ENCODE measurements at regions not wholly inside any gene's neighbourhood (a gene's known extent, or its start where the extent isn't known, plus 50 kb on each side); places are given as distances from the start of the nearest gene placed in this dataset.

GRCh38 chr5:30811298-30811697, 382.2 kb upstream of the CDH6 start:
- no peak for DNase-seq (ENCODE audit: extremely low read depth, insufficient read length)
- H3K27me3 ChIP-seq (replicated peaks; ENCODE audit: control insufficient read depth, insufficient read depth, low read length): no peaks in the 10 kb centered on the region
- TF ChIP-seq, protein P1, sequence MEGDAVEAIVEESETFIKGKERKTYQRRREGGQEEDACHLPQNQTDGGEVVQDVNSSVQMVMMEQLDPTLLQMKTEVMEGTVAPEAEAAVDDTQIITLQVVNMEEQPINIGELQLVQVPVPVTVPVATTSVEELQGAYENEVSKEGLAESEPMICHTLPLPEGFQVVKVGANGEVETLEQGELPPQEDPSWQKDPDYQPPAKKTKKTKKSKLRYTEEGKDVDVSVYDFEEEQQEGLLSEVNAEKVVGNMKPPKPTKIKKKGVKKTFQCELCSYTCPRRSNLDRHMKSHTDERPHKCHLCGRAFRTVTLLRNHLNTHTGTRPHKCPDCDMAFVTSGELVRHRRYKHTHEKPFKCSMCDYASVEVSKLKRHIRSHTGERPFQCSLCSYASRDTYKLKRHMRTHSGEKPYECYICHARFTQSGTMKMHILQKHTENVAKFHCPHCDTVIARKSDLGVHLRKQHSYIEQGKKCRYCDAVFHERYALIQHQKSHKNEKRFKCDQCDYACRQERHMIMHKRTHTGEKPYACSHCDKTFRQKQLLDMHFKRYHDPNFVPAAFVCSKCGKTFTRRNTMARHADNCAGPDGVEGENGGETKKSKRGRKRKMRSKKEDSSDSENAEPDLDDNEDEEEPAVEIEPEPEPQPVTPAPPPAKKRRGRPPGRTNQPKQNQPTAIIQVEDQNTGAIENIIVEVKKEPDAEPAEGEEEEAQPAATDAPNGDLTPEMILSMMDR (IDR thresholded peaks at IDR 0.05; ENCODE audit: insufficient read depth, low read length, poor library complexity, severe bottlenecking): no peak
- H3K4me3 ChIP-seq (replicated peaks; ENCODE audit: low read depth, low read length): no peak overlapping the region
- no peaks in the 10 kb centered on the region for H3K36me3 ChIP-seq (ENCODE audit: control insufficient read depth, insufficient read depth, low read length)

DNA sequence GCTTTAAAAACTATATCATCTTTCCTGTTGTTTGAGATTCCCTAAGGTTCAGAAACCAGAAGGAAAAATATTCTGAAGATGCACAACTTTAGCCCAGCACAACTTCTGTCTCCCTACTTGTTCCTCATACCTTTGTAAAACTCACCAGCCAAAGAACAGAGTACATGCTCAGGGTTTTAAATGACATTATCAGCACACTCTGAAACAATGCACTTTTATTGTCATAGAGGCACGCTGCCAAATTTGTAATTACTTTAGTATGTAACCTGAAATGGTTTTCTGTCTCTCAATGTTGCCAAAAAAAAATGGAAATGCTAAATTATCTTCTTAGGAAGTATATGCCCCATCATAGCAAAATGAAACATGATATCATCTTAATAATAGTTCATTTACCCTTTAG, 383.6 kb upstream of the CDH6 start:
- Histone ChIP-seq H3K4me3 (replicated peaks; ENCODE audit: low read depth, low read length) (no peak overlapping the region), H3K36me3 (ENCODE audit: control insufficient read depth, insufficient read depth, low read length) (no peaks in the 10 kb centered on the region), H3K27me3 (replicated peaks; ENCODE audit: control insufficient read depth, insufficient read depth, low read length) (no peaks in the 10 kb centered on the region)
- TF ChIP-seq, protein P1 (IDR thresholded peaks at IDR 0.05; ENCODE audit: insufficient read depth, low read length, poor library complexity, severe bottlenecking): no peak
- DNase-seq (ENCODE audit: extremely low read depth, insufficient read length): no peak

DNA sequence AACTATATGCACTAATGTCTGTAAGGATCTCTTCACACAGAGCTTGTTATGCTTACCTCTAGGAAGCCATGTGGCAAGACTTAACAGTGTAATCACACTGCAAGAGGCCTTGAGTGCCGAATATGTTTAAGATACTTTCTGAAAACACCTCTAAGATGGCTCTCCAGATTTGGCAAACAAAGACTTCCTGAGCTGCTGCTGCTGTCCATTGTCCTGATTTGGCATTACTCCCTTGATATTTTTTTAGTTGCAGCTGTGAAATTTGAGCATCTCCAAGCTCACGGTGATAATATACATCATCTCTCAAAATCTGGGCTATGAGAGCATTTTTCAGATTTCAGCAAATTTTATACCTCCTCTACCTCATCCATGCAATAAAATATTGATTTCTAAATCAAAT, 384.5 kb upstream of the CDH6 start:
- no peak for DNase-seq (ENCODE audit: extremely low read depth, insufficient read length)
- Histone ChIP-seq H3K36me3 (ENCODE audit: control insufficient read depth, insufficient read depth, low read length) (no peaks in the 10 kb centered on the region), H3K27me3 (replicated peaks; ENCODE audit: control insufficient read depth, insufficient read depth, low read length) (no peaks in the 10 kb centered on the region), H3K4me3 (replicated peaks; ENCODE audit: low read depth, low read length) (no peak overlapping the region)
- TF ChIP-seq, protein P1 (IDR thresholded peaks at IDR 0.05; ENCODE audit: insufficient read depth, low read length, poor library complexity, severe bottlenecking): no peak

DNA sequence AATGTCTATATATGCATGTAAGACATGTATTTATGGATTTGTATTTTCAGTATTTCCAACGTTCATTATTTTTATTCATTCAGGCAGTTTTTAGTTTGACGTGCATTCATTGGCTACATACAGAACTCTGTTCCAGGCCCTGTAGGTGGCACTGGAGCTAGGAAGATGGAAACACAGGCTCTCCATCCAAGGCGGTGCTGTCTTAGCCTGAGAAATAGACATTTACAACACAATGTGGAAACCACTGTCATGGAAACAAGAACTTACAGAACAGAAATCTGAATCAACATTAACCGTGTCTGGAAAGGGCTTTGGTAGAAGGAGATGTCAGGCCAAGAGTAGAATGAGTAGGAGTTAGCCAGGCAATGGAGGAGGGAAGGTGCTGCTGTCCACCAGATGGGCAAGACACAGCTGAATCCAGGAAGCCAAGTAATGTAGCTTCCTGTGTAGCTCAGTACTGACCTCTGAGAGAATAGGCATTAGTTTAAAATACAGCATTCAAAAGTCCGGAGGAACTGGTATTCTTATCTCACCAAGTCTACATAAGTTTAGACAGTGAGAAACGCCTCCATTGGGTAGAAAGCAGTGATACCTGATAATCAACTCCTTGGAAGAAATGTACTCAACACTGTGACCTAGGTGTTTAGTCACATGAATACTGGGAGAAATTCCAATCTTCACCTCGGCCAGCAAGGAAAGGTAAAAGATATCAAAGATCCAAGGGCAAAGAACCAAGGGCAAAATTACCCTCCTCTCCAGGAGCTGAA, 388.6 kb upstream of the CDH6 start:
- no peaks in the 10 kb centered on the region for H3K27me3 ChIP-seq (replicated peaks; ENCODE audit: control insufficient read depth, insufficient read depth, low read length)
- TF ChIP-seq, protein P1 (IDR thresholded peaks at IDR 0.05; ENCODE audit: insufficient read depth, low read length, poor library complexity, severe bottlenecking): no peak
- no peaks in the 10 kb centered on the region for H3K36me3 ChIP-seq (ENCODE audit: control insufficient read depth, insufficient read depth, low read length)
- DNase-seq (ENCODE audit: extremely low read depth, insufficient read length): no peak
- H3K4me3 ChIP-seq (replicated peaks; ENCODE audit: low read depth, low read length): no peak overlapping the region

DNA sequence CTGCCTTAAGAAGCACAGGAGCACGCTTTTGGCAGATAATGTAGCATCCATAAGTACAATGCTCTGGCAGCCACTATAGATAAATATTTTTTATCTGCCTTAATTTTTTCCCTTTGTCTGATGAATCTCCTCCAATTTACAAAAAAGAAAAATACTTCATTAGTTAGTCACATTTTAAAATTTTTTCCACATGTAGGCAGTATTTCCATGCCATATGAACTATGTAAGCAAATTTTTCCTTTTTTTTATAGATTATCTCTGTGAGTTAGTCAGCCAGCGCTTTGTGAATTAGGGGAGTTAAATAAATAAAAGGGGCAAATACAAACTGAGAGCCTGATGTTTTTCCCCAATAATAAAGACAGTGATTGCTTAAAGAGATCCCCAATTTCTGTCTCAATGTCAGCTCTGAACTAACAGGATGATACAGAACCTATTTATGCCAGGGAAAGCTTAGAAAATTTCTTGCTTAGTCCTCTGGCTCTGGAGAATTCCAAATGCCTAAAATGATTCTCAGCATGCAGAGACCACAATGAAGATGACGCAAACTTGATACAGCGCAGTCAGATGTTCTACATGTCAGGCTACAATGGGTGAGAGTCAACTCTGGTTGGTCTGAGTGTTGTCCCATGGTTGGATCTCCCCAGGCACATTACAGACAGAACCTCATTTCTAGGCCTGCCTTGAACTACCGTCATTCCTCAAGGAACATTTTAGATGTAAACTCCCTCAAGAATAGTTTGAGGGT, 390.4 kb upstream of the CDH6 start:
- H3K4me3 ChIP-seq (replicated peaks; ENCODE audit: low read depth, low read length): no peak overlapping the region
- no peak for DNase-seq (ENCODE audit: extremely low read depth, insufficient read length)
- TF ChIP-seq, protein P1 (IDR thresholded peaks at IDR 0.05; ENCODE audit: insufficient read depth, low read length, poor library complexity, severe bottlenecking): no peak
- H3K36me3 ChIP-seq (ENCODE audit: control insufficient read depth, insufficient read depth, low read length): no peaks in the 10 kb centered on the region
- H3K27me3 ChIP-seq (replicated peaks; ENCODE audit: control insufficient read depth, insufficient read depth, low read length): no peaks in the 10 kb centered on the region

Data from GM06990 (cell line).